ENCODE measurements at regions not wholly inside any gene's neighbourhood (a gene's known extent, or its start where the extent isn't known, plus 50 kb on each side); places are given as distances from the start of the nearest gene placed in this dataset.

GRCh38 chr6:3584606-3585005, 127.8 kb upstream of the SLC22A23 start:
- no peak for DNase-seq

DNA sequence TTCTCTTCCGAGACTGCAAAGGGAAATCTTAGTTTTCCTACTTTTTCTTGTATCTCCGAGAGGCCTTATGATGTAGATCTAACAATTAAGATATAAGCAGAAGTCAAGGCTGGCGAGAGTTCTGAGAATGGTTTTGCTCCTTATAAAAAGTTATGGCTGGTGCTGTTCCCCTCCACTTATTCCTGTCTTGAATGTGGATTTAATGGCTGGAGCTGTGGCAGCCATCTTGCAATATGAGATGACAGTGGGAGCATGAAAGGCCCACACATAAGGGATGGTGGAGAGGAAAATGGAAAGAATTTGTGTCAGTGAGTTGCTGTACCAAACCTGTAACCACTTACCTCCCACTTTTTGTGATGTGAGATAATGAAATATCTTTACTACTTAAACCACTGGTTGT, 124.6 kb upstream of the SLC22A23 start:
- no peak for DNase-seq

GRCh38 chr6:3579652-3580175, 122.9 kb upstream of the SLC22A23 start:
- DNase-seq = peak; percentile 23

GRCh38 chr6:3578981-3579380, 122.1 kb upstream of the SLC22A23 start:
- no peak for DNase-seq

GRCh38 chr6:3577517-3577916, 120.7 kb upstream of the SLC22A23 start:
- DNase-seq = peak; percentile 86

DNA sequence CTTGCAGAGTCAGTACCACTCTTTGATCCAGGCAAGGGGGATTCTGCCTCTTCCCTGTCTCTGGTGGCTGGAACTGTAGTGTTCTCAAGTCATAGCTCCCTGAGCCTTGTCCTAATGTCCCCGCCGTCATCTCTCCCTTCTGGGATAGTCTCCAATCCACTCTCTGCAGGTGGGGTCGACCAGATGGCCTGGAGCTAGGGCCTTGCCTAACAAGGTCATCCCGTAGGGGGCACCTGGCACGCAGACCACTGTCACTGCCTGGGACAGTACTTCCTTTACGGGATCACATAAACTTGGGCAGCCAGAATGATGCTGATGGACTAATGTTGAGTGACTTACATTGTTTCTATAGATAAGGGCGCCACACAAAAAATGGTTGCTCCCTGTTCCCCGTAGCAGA, 118.9 kb upstream of the SLC22A23 start:
- DNase-seq = peak; percentile 18

GRCh38 chr6:3575166-3575565, 118.3 kb upstream of the SLC22A23 start:
- no peak for DNase-seq

DNA sequence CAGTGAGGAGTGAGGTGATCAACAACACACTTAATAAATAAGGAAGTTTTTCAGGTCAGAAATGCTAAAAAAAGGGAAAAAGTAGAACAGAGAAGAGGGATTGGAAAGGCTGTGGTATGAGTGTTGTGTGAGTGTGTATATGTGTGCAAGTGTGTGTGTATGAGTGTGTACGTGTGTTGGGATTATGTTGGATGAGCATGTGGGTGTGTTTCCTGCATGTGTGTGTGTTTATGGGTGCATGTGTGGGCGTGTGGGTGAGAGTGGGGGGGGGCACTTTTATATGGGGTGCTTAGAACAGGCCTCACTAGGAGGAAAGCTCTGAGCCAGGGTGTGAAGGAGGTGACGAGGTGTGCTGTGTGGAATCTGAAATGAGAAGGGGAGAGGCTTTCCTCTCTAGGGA, 116.8 kb upstream of the SLC22A23 start:
- no peak for DNase-seq

GRCh38 chr6:3571836-3572235, 115.0 kb upstream of the SLC22A23 start:
- DNase-seq = no peak

- no peak for DNase-seq
Observed at GRCh38 chr6:3571250-3571681, 114.4 kb upstream of the SLC22A23 start.

DNA sequence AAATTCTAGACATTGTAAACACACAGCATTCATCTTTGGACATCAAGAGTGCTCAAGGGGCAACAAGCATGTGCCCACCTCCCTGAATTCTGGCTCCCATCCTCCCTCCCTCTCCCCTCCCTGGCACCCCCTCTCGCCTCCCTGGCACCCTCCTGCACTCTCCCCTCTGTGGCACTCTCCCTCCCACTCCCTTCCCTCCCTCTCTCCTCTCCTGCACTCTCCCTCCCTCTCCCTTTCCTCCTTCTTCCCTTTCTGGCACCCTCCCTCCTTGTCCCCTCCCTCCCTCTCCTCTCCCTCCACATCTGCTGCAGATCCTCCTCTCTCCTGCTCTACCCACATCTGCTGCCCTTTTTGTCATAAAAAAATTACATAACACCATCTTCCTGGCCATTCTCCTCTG, 113.0 kb upstream of the SLC22A23 start:
- peak; percentile 71 for DNase-seq

DNA sequence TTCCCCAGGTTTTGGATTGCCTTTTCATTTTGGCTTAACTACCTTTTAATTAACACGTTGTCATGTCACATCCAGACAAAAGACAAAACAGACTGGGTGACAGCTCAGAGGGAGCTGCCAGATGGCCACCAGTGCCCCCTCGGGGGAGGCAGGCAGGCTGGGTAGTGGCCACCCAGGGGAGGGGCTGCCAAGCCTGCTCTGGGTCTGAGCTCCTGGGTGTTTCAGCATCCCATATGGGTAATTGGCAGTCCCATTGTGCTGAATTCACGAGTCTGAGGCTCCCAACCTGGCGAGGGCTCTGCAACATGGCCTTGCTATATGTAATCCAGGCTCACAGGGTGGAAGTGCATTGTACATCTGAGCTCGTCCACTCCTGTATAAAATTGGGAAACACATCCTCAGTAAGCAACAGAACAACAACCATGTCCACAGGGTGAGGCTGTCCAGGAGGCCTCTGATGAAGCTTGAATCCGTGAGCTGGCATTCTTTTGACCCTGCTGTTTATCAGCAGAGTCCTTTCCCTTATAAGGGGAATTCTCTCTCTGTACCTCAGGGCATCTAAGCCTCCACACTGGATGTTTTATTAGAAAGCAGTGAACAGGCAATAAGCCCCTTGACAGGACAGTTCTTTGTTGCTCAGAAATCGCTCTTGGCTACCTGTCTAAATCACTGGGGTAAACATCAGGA, 111.7 kb upstream of the SLC22A23 start:
- DNase-seq = peak; percentile 92

DNA sequence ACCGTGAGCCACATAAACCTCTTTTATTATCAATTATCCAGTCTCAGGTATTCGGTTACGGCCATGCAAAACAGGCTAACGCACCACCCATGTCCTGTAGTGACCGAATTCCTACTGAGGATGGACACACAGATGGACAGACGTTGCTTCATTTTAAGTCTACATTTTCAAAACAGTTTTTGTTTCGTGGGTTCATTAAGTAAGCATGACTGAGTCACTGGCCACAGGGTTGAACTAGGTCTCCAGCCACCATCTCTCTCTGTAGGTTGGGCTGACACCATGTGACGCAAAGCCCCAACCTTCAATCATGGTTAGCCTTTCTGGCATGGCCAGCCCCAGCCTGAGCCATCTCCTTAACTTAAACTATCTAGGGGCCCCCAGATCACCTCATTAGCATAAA, 110.0 kb upstream of the SLC22A23 start:
- DNase-seq = no peak

- no peak for DNase-seq
Observed at GRCh38 chr6:3565291-3565690, 108.4 kb upstream of the SLC22A23 start.

GRCh38 chr6:3561725-3562124, 104.9 kb upstream of the SLC22A23 start:
- DNase-seq = peak; percentile 81

DNA sequence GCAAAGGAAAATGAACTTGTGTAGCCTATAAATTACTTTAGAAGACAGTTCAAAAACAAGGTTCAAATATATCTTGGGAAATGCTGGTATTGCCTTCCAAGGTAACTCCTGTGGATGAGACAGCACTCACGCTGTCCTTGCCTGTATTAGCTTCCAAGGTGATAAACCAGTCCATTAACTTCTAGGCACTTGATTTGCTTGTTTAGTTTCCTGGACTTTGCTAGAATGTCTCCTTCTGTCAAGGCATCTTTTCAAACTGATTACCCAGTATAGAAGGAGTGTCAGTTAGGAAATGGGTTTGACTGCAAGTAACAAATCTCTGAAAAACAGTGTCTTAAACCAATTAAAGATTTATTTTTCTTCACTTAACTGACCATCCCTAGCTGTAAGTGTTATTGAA, 103.4 kb upstream of the SLC22A23 start:
- no peak for DNase-seq

DNA sequence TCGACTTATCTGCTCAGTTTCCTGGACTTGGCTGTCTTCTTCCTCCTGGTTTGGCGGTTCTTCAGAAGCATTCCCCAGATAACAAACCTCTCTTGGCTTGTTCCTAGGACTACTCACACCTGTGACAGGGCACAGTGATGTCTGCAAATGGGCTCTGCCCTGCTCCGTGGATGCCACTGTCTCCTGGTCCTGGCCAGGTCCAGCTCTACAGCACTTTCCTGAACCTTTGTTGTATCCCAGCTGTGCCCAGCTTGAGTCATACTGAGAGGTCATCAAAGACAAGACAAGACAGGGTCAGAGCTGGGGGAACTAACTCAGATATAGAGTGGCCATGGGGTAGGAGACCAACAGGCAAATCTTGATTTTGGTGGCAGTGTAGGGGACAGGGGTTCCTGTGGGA, 102.7 kb upstream of the SLC22A23 start:
- no peak for DNase-seq

- no peak for DNase-seq
Observed at GRCh38 chr6:3557336-3557735, 100.5 kb upstream of the SLC22A23 start.

DNA sequence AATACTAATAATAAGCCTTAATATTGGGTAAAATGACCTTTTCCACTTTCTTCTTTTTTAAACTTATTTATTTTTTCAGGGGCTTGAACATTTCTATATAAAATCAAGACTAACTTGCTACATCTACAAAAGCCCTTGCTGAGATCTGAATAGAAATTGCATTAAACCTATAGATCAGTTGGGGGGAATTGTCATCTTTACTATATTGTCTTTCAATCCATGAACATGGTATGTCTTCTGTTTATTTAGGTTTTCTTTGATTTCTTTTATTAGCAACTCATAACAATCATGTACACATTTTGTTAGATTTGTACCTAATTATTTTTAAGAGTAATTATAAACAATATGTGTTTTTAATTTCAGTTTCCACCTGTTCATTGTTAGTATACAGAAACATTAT, 96.4 kb upstream of the SLC22A23 start:
- no peak for DNase-seq

- DNase-seq = no peak
Observed at GRCh38 chr6:3551716-3552511, 95.1 kb upstream of the SLC22A23 start.

DNA sequence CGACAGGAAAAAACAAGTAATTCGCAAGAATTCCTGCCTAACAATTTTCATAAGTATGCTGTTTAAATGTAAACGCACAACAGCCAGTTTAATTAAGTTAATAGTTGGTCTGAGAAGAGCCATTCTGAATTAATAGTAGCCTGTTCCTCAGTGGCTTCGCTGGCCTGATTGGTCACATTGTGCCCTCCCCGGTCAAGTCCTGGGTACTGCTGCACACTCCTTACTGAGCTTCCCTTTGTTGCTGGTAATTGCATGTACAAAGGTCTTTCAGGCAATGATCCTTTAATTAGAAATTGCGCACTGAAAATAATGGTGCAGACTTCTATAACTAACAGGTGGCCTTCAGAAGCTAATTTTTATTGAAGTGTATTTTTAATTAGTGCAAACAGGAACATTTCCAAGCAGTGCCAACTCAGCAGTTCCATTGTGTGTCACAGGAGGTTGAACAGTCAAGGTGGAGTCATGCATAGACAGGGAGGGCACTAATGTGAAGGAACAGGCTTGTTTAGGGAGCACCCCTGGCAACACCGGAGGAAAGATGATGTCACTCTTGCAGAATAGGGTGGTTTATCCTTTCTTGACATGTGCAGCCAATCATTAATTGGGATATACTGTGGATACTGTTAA, 92.6 kb upstream of the SLC22A23 start:
- no peak for DNase-seq

GRCh38 chr6:3546121-3546520, 89.3 kb upstream of the SLC22A23 start:
- DNase-seq = no peak

GRCh38 chr6:3545156-3545555, 88.3 kb upstream of the SLC22A23 start:
- DNase-seq = no peak
